ENCODE measurements at regions not wholly inside any gene's neighbourhood (a gene's known extent, or its start where the extent isn't known, plus 50 kb on each side); places are given as distances from the start of the nearest gene placed in this dataset.

GRCh38 chr2:128821010-128821409 lies 502.3 kb upstream of the HS6ST1 start:
- DNase-seq, result no peak
- intact Hi-C loops (cut with DNase I), result no loop called here

- peak in 1 of 10 donors; percentile 7 for DNase-seq
- intact Hi-C loops (cut with DNase I), result no loop called here
These were observed 514.4 kb upstream of the HS6ST1 start for GRCh38 chr2:128832946-128833663.

DNA sequence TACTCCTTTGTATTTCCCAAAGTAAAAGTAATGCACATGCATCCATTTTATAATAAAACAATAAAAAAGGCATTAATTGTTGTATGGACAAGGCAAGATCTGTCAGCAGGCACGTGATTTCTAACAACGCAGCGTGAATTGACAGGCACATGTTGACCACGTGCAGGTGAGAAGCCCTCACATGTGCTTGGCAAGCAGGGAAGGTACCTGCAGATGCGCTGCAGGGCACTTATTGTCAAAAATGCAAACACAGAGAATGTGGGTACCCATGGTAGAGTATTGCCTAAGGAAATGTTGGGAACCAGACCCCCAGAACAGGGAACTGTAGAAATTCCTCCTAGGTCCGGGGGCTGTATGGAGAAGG lies 515.0 kb upstream of the HS6ST1 start:
- intact Hi-C loops (cut with DNase I), result no loop called here
- no peak for DNase-seq

DNA sequence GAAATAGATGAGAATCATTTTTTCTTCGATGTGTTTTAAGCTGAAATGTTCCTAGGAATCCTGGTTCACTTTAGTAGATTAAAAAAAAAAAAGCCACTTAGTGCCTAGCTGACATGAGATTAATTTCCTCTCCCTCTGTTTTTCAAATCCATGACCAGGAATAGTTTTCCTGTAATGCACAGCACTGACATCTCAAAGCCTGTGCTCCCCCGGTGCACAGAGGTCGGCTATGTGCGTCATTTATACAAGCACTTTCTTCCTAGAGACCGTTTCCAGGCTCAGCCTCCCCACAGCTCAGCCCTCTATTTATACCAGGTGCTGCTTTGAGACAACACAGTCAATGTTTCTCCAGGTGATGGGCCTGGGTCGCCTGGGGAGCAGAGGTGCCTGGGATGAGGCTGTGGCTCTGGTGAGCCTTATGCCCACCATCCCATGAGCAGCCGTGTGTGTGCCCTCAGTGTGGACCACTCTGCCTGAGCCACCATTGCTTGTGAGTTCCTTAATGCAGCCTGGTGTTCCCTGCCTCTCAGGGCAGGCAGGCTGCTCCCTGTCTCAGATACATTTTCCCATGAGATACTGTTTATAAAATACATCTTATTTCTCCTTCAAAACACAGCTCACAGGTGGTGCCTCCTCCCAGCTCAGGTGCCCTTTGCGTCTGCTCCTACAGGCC lies 515.7 kb upstream of the HS6ST1 start:
- intact Hi-C loops (cut with DNase I), result no loop called here
- peak in 1 of 10 donors; percentile 50 for DNase-seq

DNA sequence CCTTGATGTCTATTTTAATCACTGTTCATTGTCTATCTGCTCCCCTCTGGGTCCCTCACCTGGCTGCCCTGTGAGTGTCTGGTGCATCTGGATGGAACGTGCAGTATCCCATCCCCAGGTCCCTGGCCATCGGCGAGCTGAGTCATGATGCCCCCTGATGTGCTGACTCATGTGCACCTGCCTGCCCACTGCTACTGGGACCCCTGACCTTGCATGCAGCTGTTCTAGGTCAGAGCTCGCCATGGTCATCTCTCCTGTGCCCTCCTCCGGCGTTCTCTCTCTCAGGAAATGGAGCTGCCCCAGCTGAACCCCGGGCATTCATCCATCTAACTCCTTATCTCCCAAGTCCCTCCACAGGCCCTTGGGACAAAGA lies 516.2 kb upstream of the HS6ST1 start:
- DNase-seq, result no peak
- intact Hi-C loops (cut with DNase I), result no loop called here

- intact Hi-C loops (cut with DNase I), result no loop called here
- peak in 1 of 10 donors; percentile 55 for DNase-seq
These were observed 516.7 kb upstream of the HS6ST1 start for GRCh38 chr2:128835342-128835855.

DNA sequence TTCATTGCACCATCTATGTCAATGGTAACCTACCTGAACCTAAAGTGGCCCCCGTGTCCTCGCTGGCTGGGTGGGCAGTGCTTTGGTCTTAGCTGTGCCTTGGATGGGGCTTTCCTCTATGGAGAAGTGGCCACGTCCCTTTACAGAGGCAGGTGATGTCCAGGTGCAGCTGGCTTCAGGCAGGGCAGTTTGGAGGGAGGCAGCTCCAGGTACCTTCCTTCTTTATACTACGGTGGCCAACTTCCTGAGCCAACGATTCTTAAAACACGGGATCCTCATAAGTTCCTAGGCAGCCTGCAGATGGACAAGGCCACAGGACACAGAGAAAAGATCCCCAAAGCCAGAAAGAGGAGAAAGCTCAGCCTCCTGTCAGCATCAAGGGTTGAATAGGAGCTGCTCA lies 517.3 kb upstream of the HS6ST1 start:
- DNase-seq, result no peak
- intact Hi-C loops (cut with DNase I), result no loop called here

DNA sequence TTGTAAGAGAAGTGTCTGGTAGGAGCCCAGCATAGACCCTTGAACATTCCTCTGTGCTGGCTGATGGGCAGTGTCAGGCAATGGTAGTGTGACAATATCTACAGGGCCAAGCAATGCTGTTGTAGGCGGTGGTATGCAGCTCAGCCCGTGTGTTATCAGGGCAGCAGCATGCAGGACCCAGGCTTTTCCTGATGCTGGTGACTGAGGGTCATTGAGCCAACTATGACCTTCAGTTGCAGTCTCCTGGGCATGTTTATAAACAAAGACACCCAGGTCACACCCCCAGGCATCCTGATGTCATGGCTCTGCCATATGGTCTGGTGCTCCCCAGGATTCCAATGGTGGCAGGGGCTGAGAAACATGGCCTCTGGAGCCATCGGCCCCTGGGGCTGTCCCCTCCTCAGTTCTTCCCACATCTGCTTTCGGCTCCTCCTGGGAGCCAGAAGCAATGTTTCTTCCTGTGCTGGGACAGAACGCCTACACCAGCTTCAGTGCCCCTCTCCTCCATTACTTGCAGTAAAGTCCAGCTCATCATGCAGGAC lies 518.0 kb upstream of the HS6ST1 start:
- no peak for DNase-seq
- intact Hi-C loops (cut with DNase I), result no loop called here

DNA sequence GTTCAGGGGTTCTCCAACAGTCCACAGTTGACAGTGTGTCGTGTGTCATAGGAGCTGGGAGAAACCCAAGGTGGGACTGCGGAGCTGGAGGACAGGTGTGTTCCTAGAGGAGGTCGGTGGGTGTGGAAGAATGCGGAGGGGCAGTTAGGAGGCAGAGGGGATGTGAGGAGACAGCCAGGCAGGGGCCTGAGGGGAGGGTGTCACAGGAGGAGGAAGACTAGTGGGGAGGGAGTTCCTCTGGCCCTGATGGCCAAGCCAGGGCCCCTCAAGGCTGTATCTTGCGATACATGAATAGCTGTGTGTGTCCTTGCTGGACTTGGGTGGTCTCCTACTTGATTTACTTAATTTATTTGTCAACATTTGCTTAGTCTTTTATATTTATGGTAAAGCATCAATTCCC lies 519.6 kb upstream of the HS6ST1 start:
- no peak for DNase-seq
- intact Hi-C loops (cut with DNase I), result no loop called here

DNA sequence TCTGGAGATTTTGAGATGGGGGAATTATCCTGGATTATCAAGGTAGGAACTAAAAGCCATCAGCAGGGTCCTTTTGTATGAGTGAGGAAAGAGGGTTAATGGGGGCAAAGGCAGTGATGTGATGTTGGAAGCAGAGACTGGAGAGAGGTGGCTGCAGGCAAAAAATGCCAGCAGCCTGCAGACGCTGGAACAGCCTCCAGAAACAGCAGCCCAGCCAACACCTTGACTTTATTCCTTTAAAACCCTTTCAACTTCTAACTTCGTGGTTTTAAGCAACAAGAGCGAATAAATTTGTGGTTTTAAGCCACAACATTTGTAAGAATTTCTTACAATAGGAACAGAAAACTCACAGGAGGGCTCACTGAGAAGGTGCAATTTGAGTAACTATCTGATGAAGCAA lies 523.1 kb upstream of the HS6ST1 start:
- intact Hi-C loops (cut with DNase I), result no loop called here
- DNase-seq, result no peak

GRCh38 chr2:128867311-128867710 lies 548.6 kb upstream of the HS6ST1 start:
- DNase-seq, result no peak
- intact Hi-C loops (cut with DNase I), result no loop called here

GRCh38 chr2:128867936-128868636 lies 549.4 kb upstream of the HS6ST1 start:
- intact Hi-C loops (cut with DNase I), result no loop called here
- peak in 1 of 10 donors; percentile 17 for DNase-seq

DNA sequence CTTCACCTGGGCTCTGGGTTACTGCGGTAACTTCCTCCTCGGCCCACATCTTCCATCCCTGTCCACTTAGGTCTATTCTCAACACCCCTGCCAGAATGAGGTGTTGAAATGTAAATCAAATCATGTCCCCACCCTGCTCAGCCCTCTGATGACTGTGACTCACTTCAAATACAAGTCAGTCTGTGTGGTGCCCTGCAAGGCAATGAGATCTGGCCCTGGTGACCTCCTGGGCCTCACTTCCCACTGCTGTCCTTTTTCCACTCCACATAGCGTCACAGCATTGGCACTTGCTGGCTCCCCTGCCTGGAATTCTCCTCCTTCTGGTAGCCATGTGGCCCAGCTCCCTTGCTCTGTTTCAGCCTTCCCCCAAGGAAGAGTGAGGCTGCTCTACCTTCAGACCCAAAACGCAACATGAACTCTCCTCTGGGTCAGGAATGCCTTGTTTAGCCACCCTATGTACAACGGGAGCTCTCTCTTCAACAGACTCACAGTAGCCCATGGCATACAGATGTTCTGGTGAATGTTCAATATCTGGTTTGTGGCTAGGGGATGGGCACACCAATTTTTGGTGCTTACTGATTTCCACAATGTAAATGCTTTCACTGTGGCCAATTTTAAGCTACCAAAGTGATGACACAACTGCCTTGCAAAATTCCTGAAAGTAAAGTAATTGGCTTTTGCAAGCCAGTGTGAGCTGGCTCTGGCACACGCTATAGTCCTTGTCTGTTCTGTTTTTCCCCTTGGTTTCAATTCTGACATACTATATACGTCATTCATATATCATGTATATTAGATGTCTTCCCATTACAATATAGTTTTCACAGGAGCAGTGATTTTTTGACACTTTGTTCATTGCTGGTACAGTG lies 550.3 kb upstream of the HS6ST1 start:
- intact Hi-C loops (cut with DNase I), result no loop called here
- DNase-seq, result no peak

GRCh38 chr2:128874608-128875007 lies 555.9 kb upstream of the HS6ST1 start:
- no peak for DNase-seq
- intact Hi-C loops (cut with DNase I), result no loop called here

DNA sequence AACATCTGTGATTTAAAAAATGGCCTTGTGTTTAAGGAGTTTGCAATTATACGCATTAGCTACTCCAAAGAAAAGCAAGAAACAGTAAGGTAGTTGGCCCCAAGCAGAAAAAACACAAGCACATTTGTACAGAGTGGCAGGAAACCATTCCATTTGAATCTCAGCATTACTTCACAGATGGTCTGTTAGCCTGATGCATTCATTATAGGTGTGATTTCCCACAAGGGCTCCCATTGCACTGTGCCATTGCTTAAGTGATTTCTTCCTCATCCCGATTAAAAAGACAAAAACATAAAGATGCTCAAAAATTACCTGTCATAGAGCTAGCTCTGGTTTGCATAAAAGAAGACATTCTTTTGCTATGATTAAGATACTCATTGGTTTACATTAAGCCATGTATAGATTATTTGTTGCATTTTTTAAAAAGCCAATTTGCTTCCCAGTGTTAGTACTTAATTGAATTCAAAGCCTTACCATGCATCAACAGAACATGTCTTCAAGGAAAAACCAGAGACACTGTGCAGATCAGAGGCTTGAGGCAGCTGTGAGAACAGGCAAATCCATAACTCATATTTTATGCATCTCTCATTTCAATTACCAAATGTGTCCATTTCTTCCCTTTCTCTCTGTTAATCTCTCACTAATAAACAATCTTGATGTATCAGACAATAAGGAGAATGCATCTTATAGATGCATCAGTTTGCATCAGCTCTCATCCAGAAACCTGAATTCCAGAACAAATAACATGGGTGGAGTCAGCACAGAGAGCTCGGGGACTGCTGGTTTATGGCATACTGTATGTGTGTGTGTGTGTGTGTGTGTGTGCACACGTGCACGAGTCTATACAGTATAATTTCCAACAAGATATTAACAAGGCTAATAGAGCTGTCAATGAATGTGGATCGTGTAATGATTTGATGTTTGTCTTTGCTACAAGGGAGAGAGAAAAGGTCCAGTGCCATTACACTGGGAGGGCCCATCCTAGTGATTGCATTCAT lies 558.6 kb upstream of the HS6ST1 start:
- intact Hi-C loops (cut with DNase I), result no loop called here

DNA sequence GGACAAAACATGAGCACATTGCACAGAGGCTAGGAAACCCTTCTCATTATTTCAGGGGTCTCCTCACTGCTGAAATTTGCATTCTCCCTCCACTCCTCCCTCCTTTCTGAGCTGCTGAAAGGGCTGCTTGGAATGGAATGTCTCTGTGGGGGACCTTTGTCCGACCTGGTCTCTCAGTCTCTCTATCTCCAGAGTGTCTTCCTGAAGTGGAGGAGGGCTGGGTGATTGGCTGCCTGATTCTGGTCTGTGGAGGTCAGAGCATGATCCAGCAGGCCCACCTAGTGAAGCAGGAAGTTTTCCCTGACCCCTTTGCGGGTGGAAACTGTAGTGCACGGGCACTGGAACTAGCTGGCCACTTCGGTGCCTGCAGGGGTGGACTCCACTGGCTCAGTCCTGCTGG lies 560.5 kb upstream of the HS6ST1 start:
- no peak for DNase-seq
- intact Hi-C loops (cut with DNase I), result no loop called here

More for the DNA sequence above, 558.6 kb upstream of the HS6ST1 start:
- DNase-seq, result no peak

DNA sequence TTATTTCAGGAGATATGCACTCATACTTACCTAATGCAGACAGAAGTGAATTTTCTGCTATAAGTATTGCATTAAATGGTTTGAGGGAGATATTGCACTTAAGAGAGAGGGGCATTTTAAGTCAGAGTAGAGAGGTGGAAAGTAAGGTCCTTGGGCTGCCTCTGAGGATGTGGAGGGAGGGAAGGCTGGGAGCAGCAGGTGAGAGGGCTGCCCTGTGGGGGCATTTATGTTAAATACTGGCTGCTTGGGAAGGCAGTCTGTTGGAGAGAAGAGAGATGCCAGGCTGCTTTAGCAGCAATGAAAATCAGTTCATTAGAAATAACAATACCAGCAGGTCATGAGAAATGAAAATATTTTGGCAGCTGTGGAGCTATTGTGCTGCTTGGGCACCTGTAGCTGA lies 576.2 kb upstream of the HS6ST1 start:
- intact Hi-C loops (cut with DNase I), result no loop called here
- DNase-seq, result no peak

- DNase-seq, result peak in 1 of 10 donors; percentile 69
- intact Hi-C loops (cut with DNase I), result no loop called here
These were observed 583.1 kb upstream of the HS6ST1 start for GRCh38 chr2:128901572-128902391.

Data from posterior cingulate gyrus (tissue), 11 donors.